Adipocyte (in vitro differentiated cells): ENCODE measurements at regions not wholly inside any gene's neighbourhood (a gene's known extent, or its start where the extent isn't known, plus 50 kb on each side); places are given as distances from the start of the nearest gene placed in this dataset.

Experiments
- DNase-seq: peaks from one replicate; pipeline ENCODE4 v3.0.0-alpha.2; 2015; ENCODE audit warnings: low read depth
- H3K27me3 ChIP-seq: replicated peaks from 2 replicates; pipeline ENCODE4 v1.7.0; 2013; ENCODE audit warnings: mild to moderate bottlenecking, low read length, moderate library complexity; ENCODE audit not compliant: control insufficient read depth, insufficient read depth
- H3K36me3 ChIP-seq: 2 replicates; pipeline ENCODE4 v1.7.0; 2013; ENCODE audit warnings: low read length, mild to moderate bottlenecking, moderate library complexity; ENCODE audit not compliant: control insufficient read depth, insufficient read depth, severe bottlenecking
- H3K4me1 ChIP-seq: 2 replicates; pipeline ENCODE4 v1.7.0; 2013; ENCODE audit warnings: mild to moderate bottlenecking, low read length, moderate library complexity; ENCODE audit not compliant: control insufficient read depth, insufficient read depth
- H3K4me3 ChIP-seq: 2 replicates; pipeline ENCODE4 v1.7.0; 2013; ENCODE audit warnings: mild to moderate bottlenecking, low read length, moderate library complexity
- H3K9ac ChIP-seq: 2 replicates; pipeline ENCODE4 v1.7.0; 2013; ENCODE audit warnings: mild to moderate bottlenecking, low read length, moderate library complexity
- H3K9me3 ChIP-seq: 2 replicates; pipeline ENCODE4 v1.7.0; 2013; ENCODE audit warnings: mild to moderate bottlenecking, low read length, moderate library complexity; ENCODE audit not compliant: control insufficient read depth

DNA sequence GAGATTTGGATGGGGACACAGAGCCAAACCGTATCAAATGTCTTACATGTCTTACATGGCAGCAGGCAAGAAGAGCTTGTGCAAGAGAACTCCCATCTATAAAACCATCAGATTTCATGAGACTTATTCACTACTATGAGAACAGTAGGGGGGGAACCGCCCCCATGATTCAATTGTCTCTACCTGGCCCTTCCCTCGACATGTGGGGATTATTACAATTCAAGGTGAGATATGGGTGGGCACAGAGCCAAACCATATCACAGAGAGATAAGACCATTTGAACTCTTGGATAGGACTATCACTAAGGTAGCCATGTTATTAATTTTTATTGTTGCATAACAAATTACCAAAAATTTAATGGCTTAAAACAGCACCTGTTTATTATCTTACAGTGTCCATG lies 611.7 kb downstream of the SOX6 start:
- Histone ChIP-seq H3K4me3 (no peak overlapping the region), H3K27me3 (peaks cover 2% of the 10 kb centered on the region), H3K9ac (no peak overlapping the region), H3K36me3 (no peaks in the 10 kb centered on the region), H3K9me3 (no peaks in the 10 kb centered on the region), H3K4me1 (no peaks in the 10 kb centered on the region)
- no peak for DNase-seq

DNA sequence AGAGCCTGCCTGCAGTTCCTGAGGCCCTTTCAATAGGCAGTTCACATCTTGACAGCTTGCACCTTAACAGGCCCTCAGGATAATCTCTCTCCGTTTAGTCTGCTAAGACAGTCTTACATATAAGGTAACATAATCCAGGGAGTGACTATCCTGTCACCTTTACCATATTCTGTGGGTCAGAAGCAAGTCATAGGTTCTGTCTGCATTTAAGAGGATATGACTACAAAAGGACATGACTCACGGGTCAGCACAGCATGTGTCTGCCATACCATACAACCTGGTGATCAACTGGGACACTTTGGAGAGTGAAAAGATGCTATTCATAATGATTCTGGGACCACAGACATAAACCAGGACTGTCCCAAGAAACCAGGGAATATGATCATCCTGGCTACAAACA lies 611.1 kb downstream of the SOX6 start:
- H3K4me3 ChIP-seq = no peak overlapping the region
- no peaks in the 10 kb centered on the region for H3K9me3 ChIP-seq
- no peaks in the 10 kb centered on the region for H3K4me1 ChIP-seq
- DNase-seq = no peak
- H3K27me3 ChIP-seq = peaks cover 4% of the 10 kb centered on the region
- H3K9ac ChIP-seq = no peak overlapping the region
- no peaks in the 10 kb centered on the region for H3K36me3 ChIP-seq

DNA sequence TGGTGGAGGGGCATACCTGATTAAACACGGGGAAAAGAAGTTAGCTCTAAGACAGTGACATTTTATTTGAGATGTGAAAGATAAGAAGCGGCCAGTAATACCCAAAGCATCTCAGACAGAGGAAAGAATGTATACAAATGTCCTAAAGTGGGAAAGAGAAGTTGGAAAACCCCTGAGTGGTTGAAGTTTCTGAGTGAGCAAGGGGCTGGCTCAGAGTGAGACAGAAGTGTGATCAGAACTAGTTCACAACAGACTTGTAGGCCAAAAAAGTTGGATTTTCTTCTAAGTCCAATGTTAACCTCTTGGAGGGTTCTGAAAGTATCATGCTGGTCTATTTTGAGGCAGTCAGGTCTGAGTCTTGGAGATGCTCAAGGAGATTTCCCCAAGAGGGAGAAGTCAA lies 608.7 kb downstream of the SOX6 start:
- H3K27me3 ChIP-seq = peaks cover 4% of the 10 kb centered on the region
- H3K9ac ChIP-seq = no peak overlapping the region
- peak; percentile 19 for DNase-seq
- H3K4me1 ChIP-seq = no peaks in the 10 kb centered on the region
- no peaks in the 10 kb centered on the region for H3K36me3 ChIP-seq
- no peaks in the 10 kb centered on the region for H3K9me3 ChIP-seq
- H3K4me3 ChIP-seq = no peak overlapping the region

GRCh38 chr11:15748132-15748531 lies 608.2 kb downstream of the SOX6 start:
- Histone ChIP-seq H3K4me1 (no peaks in the 10 kb centered on the region), H3K27me3 (peaks cover 4% of the 10 kb centered on the region), H3K36me3 (no peaks in the 10 kb centered on the region), H3K9ac (no peak overlapping the region), H3K9me3 (peaks cover 2% of the 10 kb centered on the region), H3K4me3 (no peak overlapping the region)
- no peak for DNase-seq

- H3K9ac ChIP-seq = no peak overlapping the region
- peaks cover 4% of the 10 kb centered on the region for H3K27me3 ChIP-seq
- DNase-seq = no peak
- H3K4me3 ChIP-seq = no peak overlapping the region
- no peaks in the 10 kb centered on the region for H3K36me3 ChIP-seq
- H3K4me1 ChIP-seq = no peaks in the 10 kb centered on the region
- peaks cover 8% of the 10 kb centered on the region for H3K9me3 ChIP-seq
Measured at GRCh38 chr11:15748741-15749140, 607.6 kb downstream of the SOX6 start.

- DNase-seq = no peak
- H3K27me3 ChIP-seq = peaks cover 6% of the 10 kb centered on the region
- H3K4me1 ChIP-seq = no peaks in the 10 kb centered on the region
- no peak overlapping the region for H3K9ac ChIP-seq
- no peak overlapping the region for H3K4me3 ChIP-seq
- H3K9me3 ChIP-seq = peaks cover 23% of the 10 kb centered on the region
- no peaks in the 10 kb centered on the region for H3K36me3 ChIP-seq
Measured at GRCh38 chr11:15750535-15751308, 605.6 kb downstream of the SOX6 start.

DNA sequence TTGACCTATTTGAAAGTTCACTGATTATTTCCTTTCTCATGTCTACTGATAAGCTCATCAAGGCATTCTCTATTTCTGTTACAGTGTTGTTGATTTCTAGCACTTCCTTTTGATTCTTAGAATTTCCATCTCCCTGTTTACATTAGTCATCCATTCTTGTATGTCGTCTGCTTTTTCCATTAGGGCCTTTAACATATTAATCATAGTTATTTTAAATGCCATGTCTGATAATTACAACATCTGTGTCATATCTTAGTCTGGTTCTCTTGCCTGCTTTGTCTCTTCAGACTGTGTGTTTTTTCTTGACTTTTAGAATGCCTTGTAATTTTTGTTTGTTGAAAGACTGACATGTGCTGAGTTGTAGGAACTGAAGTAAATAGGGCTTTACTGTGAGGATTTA lies 602.1 kb downstream of the SOX6 start:
- H3K9ac ChIP-seq = no peak overlapping the region
- H3K9me3 ChIP-seq = peaks cover 26% of the 10 kb centered on the region
- no peak for DNase-seq
- H3K4me1 ChIP-seq = no peaks in the 10 kb centered on the region
- peaks cover 19% of the 10 kb centered on the region for H3K27me3 ChIP-seq
- H3K36me3 ChIP-seq = no peaks in the 10 kb centered on the region
- no peak overlapping the region for H3K4me3 ChIP-seq

DNA sequence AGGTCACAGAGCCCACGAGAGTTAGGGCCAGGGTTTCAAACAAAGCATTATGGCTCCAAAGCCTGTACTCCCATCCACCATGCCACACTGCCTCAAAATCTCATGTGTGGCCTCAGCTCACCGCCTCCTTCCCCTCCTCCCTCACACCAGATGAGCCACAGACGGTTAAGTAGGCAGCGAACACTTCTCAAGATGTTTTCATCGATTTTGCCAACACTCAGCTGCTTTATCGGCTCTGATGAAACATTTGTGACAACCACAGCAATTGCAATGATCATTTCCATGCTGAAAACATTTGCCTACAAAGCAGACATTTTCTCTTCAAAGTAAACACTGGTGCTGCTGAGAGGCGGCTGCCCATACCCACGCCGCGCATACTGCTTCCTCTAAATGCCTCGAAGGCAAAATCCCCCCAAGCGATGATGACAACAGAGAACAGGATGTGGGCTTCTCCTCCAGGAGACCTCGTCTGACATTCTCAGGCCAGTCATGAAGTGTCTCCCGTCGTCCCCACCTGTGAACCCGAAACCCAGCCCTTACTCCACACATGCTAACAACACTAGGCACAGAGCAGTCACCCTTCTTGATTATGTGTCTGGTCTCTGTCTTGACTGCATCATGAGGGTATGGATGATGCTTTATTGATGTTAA lies 599.2 kb downstream of the SOX6 start:
- no peak overlapping the region for H3K4me3 ChIP-seq
- DNase-seq = no peak
- no peaks in the 10 kb centered on the region for H3K4me1 ChIP-seq
- peaks cover 21% of the 10 kb centered on the region for H3K27me3 ChIP-seq
- H3K9me3 ChIP-seq = peaks cover 26% of the 10 kb centered on the region
- no peak overlapping the region for H3K9ac ChIP-seq
- H3K36me3 ChIP-seq = no peaks in the 10 kb centered on the region

DNA sequence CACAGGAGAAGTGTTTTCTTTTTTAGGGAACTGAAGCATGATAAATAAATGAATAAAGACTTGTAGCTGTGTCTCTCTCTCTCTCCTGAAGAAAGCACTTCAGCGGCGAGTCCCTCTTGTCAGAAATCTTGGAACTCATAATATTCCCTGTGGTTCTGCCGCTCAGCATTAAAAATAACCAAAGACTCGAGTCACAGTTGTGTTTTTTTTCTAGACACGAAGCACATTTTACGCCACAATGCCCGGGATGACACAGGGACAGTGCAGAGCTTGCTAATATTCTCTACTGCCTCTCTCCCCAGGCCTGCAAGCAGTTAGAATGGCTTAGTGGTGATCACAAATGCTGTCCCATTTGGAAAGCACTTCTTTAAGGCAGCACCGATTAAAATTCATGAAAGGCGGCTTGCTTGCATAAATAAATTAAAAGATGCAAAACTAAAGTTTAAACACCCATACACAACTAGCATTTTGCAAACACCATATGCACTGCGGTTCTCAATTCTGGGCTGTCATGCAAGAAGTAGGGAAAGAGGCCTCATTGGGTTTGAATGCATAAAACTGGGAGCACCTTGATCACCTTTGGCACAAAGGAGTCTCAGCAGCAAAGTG lies 597.4 kb downstream of the SOX6 start:
- Histone ChIP-seq H3K27me3 (peaks cover 21% of the 10 kb centered on the region), H3K36me3 (no peaks in the 10 kb centered on the region), H3K4me3 (no peak overlapping the region)

GRCh38 chr11:15761235-15761634 lies 595.1 kb downstream of the SOX6 start:
- H3K9me3 ChIP-seq = peaks cover 22% of the 10 kb centered on the region
- DNase-seq = no peak

More for the DNA sequence above, 597.4 kb downstream of the SOX6 start:
- Histone ChIP-seq H3K4me1 (no peaks in the 10 kb centered on the region), H3K9me3 (peaks cover 23% of the 10 kb centered on the region), H3K9ac (no peak overlapping the region)
- DNase-seq = no peak

GRCh38 chr11:15764326-15764725 lies 592.0 kb downstream of the SOX6 start:
- peaks cover 28% of the 10 kb centered on the region for H3K9me3 ChIP-seq
- H3K4me1 ChIP-seq = no peaks in the 10 kb centered on the region
- H3K27me3 ChIP-seq = peaks cover 11% of the 10 kb centered on the region
- H3K9ac ChIP-seq = no peak overlapping the region
- no peak overlapping the region for H3K4me3 ChIP-seq
- no peaks in the 10 kb centered on the region for H3K36me3 ChIP-seq
- no peak for DNase-seq

More at GRCh38 chr11:15761235-15761634, 595.1 kb downstream of the SOX6 start:
- H3K4me3 ChIP-seq = no peak overlapping the region
- H3K36me3 ChIP-seq = no peaks in the 10 kb centered on the region
- H3K9ac ChIP-seq = no peak overlapping the region
- peaks cover 19% of the 10 kb centered on the region for H3K27me3 ChIP-seq
- H3K4me1 ChIP-seq = no peaks in the 10 kb centered on the region
